DND-41 (cell line): ENCODE measurements at regions not wholly inside any gene's neighbourhood (a gene's known extent, or its start where the extent isn't known, plus 50 kb on each side); places are given as distances from the start of the nearest gene placed in this dataset.

Source experiments
- EZH2 ChIP-seq: IDR thresholded peaks from 3 replicates; pipeline ENCODE4 v1.6.1; 2012; ENCODE audit warnings: borderline replicate concordance, low read depth, mild to moderate bottlenecking, moderate library complexity, low read length, inconsistent platforms; ENCODE audit not compliant: severe bottlenecking
- TF ChIP-seq, protein P1 (sequence below): IDR thresholded peaks from 2 replicates; pipeline ENCODE4 v1.5.1; 2012; ENCODE audit warnings: borderline replicate concordance, low read length, moderate library complexity, mild to moderate bottlenecking; ENCODE audit not compliant: poor library complexity, severe bottlenecking; ENCODE audit errors: extremely low read depth

GRCh38 chr5:175329976-175330375 is 114.0 kb downstream of the DRD1 start:
- TF ChIP-seq, protein P1, sequence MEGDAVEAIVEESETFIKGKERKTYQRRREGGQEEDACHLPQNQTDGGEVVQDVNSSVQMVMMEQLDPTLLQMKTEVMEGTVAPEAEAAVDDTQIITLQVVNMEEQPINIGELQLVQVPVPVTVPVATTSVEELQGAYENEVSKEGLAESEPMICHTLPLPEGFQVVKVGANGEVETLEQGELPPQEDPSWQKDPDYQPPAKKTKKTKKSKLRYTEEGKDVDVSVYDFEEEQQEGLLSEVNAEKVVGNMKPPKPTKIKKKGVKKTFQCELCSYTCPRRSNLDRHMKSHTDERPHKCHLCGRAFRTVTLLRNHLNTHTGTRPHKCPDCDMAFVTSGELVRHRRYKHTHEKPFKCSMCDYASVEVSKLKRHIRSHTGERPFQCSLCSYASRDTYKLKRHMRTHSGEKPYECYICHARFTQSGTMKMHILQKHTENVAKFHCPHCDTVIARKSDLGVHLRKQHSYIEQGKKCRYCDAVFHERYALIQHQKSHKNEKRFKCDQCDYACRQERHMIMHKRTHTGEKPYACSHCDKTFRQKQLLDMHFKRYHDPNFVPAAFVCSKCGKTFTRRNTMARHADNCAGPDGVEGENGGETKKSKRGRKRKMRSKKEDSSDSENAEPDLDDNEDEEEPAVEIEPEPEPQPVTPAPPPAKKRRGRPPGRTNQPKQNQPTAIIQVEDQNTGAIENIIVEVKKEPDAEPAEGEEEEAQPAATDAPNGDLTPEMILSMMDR: no peak
- TF ChIP-seq EZH2: no peak
